HCT116 (cell line): ENCODE measurements at regions not wholly inside any gene's neighbourhood (a gene's known extent, or its start where the extent isn't known, plus 50 kb on each side); places are given as distances from the start of the nearest gene placed in this dataset.

Source experiments
- ATAC-seq: fragments of 200-7000 bp; cut with Tn5 transposase; 2 replicates; pipeline ENCODE4 v1.9.1; 2020; ENCODE audit warnings: mild to moderate bottlenecking, moderate library complexity
- BruUV-seq: library from RNA; stranded (reverse); fragments of 400-500 nt; replicated peaks from 2 replicates; lab custom pipeline; 2021; lab: Mats Ljungman, UMichigan
- CTCF ChIA-PET: fragments of 300-600 bp; sonication (Branson Sonifier 250); formaldehyde crosslinking; loops from one replicate; lab custom pipeline; 2021; ENCODE audit warnings: antibody characterized with exemption; lab: Charles Lee
- POLR2A ChIA-PET: fragments of 300-600, 350-600 bp; sonication (Branson Sonifier 250); formaldehyde crosslinking; loops from one replicate; lab custom pipeline; 2021; ENCODE audit warnings: antibody characterized with exemption; lab: Charles Lee
- RAD21 ChIA-PET, 2 experiments: fragments of 300-600 bp; sonication (Branson Sonifier 250); formaldehyde crosslinking; loops; one replicate each; lab custom pipeline; 2023; ENCODE audit warnings: low total read pairs in 2 of 2; ENCODE audit not compliant: uncharacterized antibody in 2 of 2, unreplicated experiment in 2 of 2, low non-redundant PET in 1 of 2; lab: Charles Lee
- DNase-seq: peaks from one replicate; pipeline ENCODE4 v3.0.0-alpha.2; 2010; ENCODE audit warnings: low read depth, low spot score
- H2AFZ ChIP-seq: fragments of 200-600 bp; shearing (Covaris generic), sonication (generic); 2 replicates; pipeline ENCODE4 v1.6.1; 2017; ENCODE audit warnings: low read depth, mixed run types, mixed read lengths, antibody characterized with exemption, low read length; ENCODE audit not compliant: poor library complexity, severe bottlenecking
- H3K27ac ChIP-seq: 2 replicates; pipeline ENCODE4 v1.5.1; 2012; ENCODE audit warnings: low read depth, low read length
- H3K27me3 ChIP-seq: fragments of 200-600 bp; sonication (generic); 2 replicates; pipeline ENCODE4 v1.6.1; 2016; ENCODE audit warnings: mixed run types, low read length, mixed read lengths; ENCODE audit not compliant: insufficient read depth
- H3K36me3 ChIP-seq, 2 experiments: fragments of 200-500 bp in 1 of 2; fragments of 200-600 bp in 1 of 2; sonication (Bioruptor generic) in 1 of 2; sonication (generic) in 1 of 2; 2 replicates each; pipeline versions ENCODE4 v1.5.1 to v1.6.1; 2014 to 2016; ENCODE audit warnings: low read length in 2 of 2, inconsistent platforms in 1 of 2, mixed read lengths in 1 of 2, mixed run types in 1 of 2; ENCODE audit not compliant: insufficient read depth in 2 of 2, control insufficient read depth in 1 of 2
- H3K4me1 ChIP-seq, 2 experiments: fragments of 200-600 bp in 1 of 2; sonication (generic) in 1 of 2; 2 replicates each; pipeline versions ENCODE4 v1.5.1 to v1.6.1; 2012 to 2017; ENCODE audit warnings: low read length in 2 of 2, inconsistent platforms in 1 of 2, mild to moderate bottlenecking in 1 of 2, mixed read lengths in 1 of 2, mixed run types in 1 of 2, moderate library complexity in 1 of 2; ENCODE audit not compliant: insufficient read depth in 2 of 2, control insufficient read depth in 1 of 2
- H3K4me2 ChIP-seq: fragments of 200-600 bp; sonication (generic); 2 replicates; pipeline ENCODE4 v1.6.1; 2017; ENCODE audit warnings: mixed run types, low read length, mixed read lengths
- H3K4me3 ChIP-seq, 2 experiments: fragments of 200-600 bp in 1 of 2; sonication (generic) in 1 of 2; replicated peaks in 1 of 2; 2 replicates each; pipeline ENCODE4 v1.5.1; 2011 to 2016; ENCODE audit warnings: low read length in 2 of 2, control low read depth in 1 of 2, low read depth in 1 of 2, mild to moderate bottlenecking in 1 of 2, mixed read lengths in 1 of 2, mixed run types in 1 of 2
- H3K79me2 ChIP-seq: fragments of 200-600 bp; sonication (generic); 2 replicates; pipeline ENCODE4 v1.6.1; 2017; ENCODE audit warnings: mild to moderate bottlenecking, mixed run types, low read length, moderate library complexity, mixed read lengths; ENCODE audit not compliant: insufficient read depth
- H3K9ac ChIP-seq: fragments of 200-600 bp; sonication (generic); 2 replicates; pipeline ENCODE4 v1.6.1; 2016; ENCODE audit warnings: low read length, mixed read lengths
- H3K9me2 ChIP-seq: fragments of 200-600 bp; sonication (generic), shearing (Covaris generic); 2 replicates; pipeline ENCODE4 v1.6.1; 2017; ENCODE audit warnings: mixed run types, mild to moderate bottlenecking, moderate library complexity; ENCODE audit not compliant: insufficient read depth
- H3K9me3 ChIP-seq, 2 experiments: fragments of 200-500 bp in 1 of 2; fragments of 200-600 bp in 1 of 2; sonication (Bioruptor generic) in 1 of 2; sonication (generic) in 1 of 2; 2 replicates each; pipeline ENCODE4 v1.6.1; 2014 to 2017; ENCODE audit warnings: low read length in 2 of 2, mixed read lengths in 2 of 2, inconsistent platforms in 1 of 2, low read depth in 1 of 2, mild to moderate bottlenecking in 1 of 2, mixed run types in 1 of 2, moderate library complexity in 1 of 2; ENCODE audit not compliant: control insufficient read depth in 1 of 2, insufficient read depth in 1 of 2
- H4K20me1 ChIP-seq: fragments of 200-600 bp; sonication (generic), shearing (Covaris generic); 2 replicates; pipeline ENCODE4 v1.6.1; 2017; ENCODE audit warnings: mixed run types, mild to moderate bottlenecking, moderate library complexity; ENCODE audit not compliant: insufficient read depth
- CBX3 ChIP-seq: IDR thresholded peaks from 2 replicates; pipeline ENCODE4 v1.6.1; 2012; ENCODE audit warnings: low read depth
- CEBPB ChIP-seq: IDR thresholded peaks from 2 replicates; pipeline ENCODE4 v1.6.1; 2012; ENCODE audit warnings: low read depth
- CTCF ChIP-seq, 3 experiments: fragments of 200-600 bp in 1 of 3; sonication (generic) in 1 of 3; IDR thresholded peaks in 2 of 3; conservative IDR thresholded peaks in 1 of 3; 2 replicates each; pipeline ENCODE4 v1.5.1; 2012 to 2017; ENCODE audit warnings: low read depth in 2 of 3, low read length in 2 of 3, antibody characterized with exemption in 1 of 3, borderline replicate concordance in 1 of 3, control low read depth in 1 of 3, mild to moderate bottlenecking in 1 of 3, mixed read lengths in 1 of 3, mixed run types in 1 of 3, moderate library complexity in 1 of 3; ENCODE audit not compliant: insufficient read depth in 1 of 3
- EGR1 ChIP-seq: IDR thresholded peaks from 2 replicates; pipeline ENCODE4 v1.6.1; 2012; ENCODE audit warnings: low read depth
- ELF1 ChIP-seq: IDR thresholded peaks from 2 replicates; pipeline ENCODE4 v1.6.1; 2012; ENCODE audit warnings: low read depth, borderline replicate concordance
- EZH2 ChIP-seq: fragments of 200-600 bp; sonication (generic); IDR thresholded peaks from 2 replicates; pipeline ENCODE4 v1.6.1; 2017; ENCODE audit warnings: antibody characterized with exemption, mixed run types
- EZH2phosphoT487 ChIP-seq: fragments of 200-600 bp; IDR thresholded peaks from 2 replicates; pipeline ENCODE4 v1.6.1; 2018; ENCODE audit warnings: antibody characterized with exemption, borderline replicate concordance
- FOSL1 ChIP-seq: IDR thresholded peaks from 2 replicates; pipeline ENCODE4 v1.6.1; 2012; ENCODE audit warnings: low read depth
- JUND ChIP-seq: IDR thresholded peaks from 2 replicates; pipeline ENCODE4 v1.6.1; 2012
- MAX ChIP-seq: IDR thresholded peaks from 2 replicates; pipeline ENCODE4 v1.6.1; 2012
- POLR2AphosphoS5 ChIP-seq: IDR thresholded peaks from 2 replicates; pipeline ENCODE4 v1.6.1; 2011; ENCODE audit warnings: mild to moderate bottlenecking, low read depth, low read length, moderate library complexity
- SP1 ChIP-seq: IDR thresholded peaks from 2 replicates; pipeline ENCODE4 v1.6.1; 2012; ENCODE audit warnings: low read depth
- SRF ChIP-seq: IDR thresholded peaks from 2 replicates; pipeline ENCODE4 v1.6.1; 2012; ENCODE audit warnings: low read depth
- TCF7L2 ChIP-seq: IDR thresholded peaks from 2 replicates; pipeline ENCODE4 v1.7.0; 2011; ENCODE audit warnings: borderline replicate concordance, inconsistent platforms; ENCODE audit not compliant: insufficient read depth, insufficient read length; ENCODE audit errors: extremely low read depth
- YY1 ChIP-seq: IDR thresholded peaks from 2 replicates; pipeline ENCODE4 v1.6.1; 2011; ENCODE audit warnings: low read length, low read depth, moderate library complexity, mild to moderate bottlenecking; ENCODE audit not compliant: insufficient replicate concordance; ENCODE audit errors: extremely low read depth
- ZFX ChIP-seq: fragments of 450-650 bp; IDR thresholded peaks from 2 replicates; pipeline ENCODE4 v1.6.1; 2017
- intact Hi-C: fragments of 100-400 bp; cut with micrococcal nuclease; formaldehyde crosslinking; loops from 2 replicates; pipeline ENCODE4 v1.10.0; 2022

- ChIA-PET CTCF (no interaction called here), RAD21 (no interaction called here), POLR2A (no interaction called here)
- no peaks in the 10 kb centered on the region for H3K27me3 ChIP-seq
- no peak for ATAC-seq
- no peak overlapping the region for H3K9ac ChIP-seq
- H3K4me1 ChIP-seq, result no peaks in the 10 kb centered on the region
- no peak overlapping the region for H3K4me2 ChIP-seq
- no peaks in the 10 kb centered on the region for H3K79me2 ChIP-seq
- H3K36me3 ChIP-seq, result no peaks in the 10 kb centered on the region
- intact Hi-C loops, result no loop called here
- no peak overlapping the region for H3K4me3 ChIP-seq
- no peak overlapping the region for H3K27ac ChIP-seq
- BruUV-seq, result no TSS peak
- no peaks in the 10 kb centered on the region for H4K20me1 ChIP-seq
- DNase-seq, result no peak
- H3K9me2 ChIP-seq, result no peaks in the 10 kb centered on the region
- no peaks in the 10 kb centered on the region for H3K9me3 ChIP-seq
- no peak for TF ChIP-seq EZH2
- no peak for TF ChIP-seq TCF7L2
- no peak for TF ChIP-seq YY1
- TF ChIP-seq CTCF (IDR thresholded peaks at IDR 0.05 in 2 of 3, conservative IDR thresholded peaks at IDR 0.05 in 1 of 3; ENCODE audit: borderline replicate concordance in 1 of 3, insufficient read depth in 1 of 3, low read depth in 2 of 3, low read length in 2 of 3), result no peak
- TF ChIP-seq EGR1, result no peak
- no peak for TF ChIP-seq MAX
- no peak overlapping the region for H2AFZ ChIP-seq
Measured at GRCh38 chr18:41845563-41845962, 109.5 kb upstream of the PIK3C3 start.

- H2AFZ ChIP-seq, result no peak overlapping the region
- RAD21 ChIA-PET, result no interaction called here
- H3K9me2 ChIP-seq, result no peaks in the 10 kb centered on the region
- DNase-seq (no peak), ATAC-seq (no peak)
- H3K4me3 ChIP-seq, result no peak overlapping the region
- TF ChIP-seq EZH2phosphoT487, result no peak
- no peak for TF ChIP-seq SP1
- no peak for TF ChIP-seq SRF
- no peak for TF ChIP-seq JUND
- no peak for TF ChIP-seq ELF1
- TF ChIP-seq FOSL1, result no peak
- no peak for TF ChIP-seq ZFX
- no peak for TF ChIP-seq EGR1
- TF ChIP-seq CEBPB, result no peak
- TF ChIP-seq CBX3, result no peak
- TF ChIP-seq POLR2AphosphoS5, result no peak
- CTCF ChIA-PET, result no interaction called here
- H3K4me1 ChIP-seq, result no peaks in the 10 kb centered on the region
- H3K79me2 ChIP-seq, result no peaks in the 10 kb centered on the region
- intact Hi-C loops, result no loop called here
- H4K20me1 ChIP-seq, result no peaks in the 10 kb centered on the region
- POLR2A ChIA-PET, result no interaction called here
- H3K27ac ChIP-seq, result no peak overlapping the region
- H3K36me3 ChIP-seq, result no peaks in the 10 kb centered on the region
- BruUV-seq, result no TSS peak
- H3K4me2 ChIP-seq, result no peak overlapping the region
- no peak overlapping the region for H3K9ac ChIP-seq
- H3K27me3 ChIP-seq, result no peaks in the 10 kb centered on the region
- H3K9me3 ChIP-seq, result no peaks in the 10 kb centered on the region
Measured at GRCh38 chr18:41842886-41843285, 112.1 kb upstream of the PIK3C3 start.
